Activated CD8-positive, alpha-beta memory T cell treated with anti-CD3 and anti-CD28 coated beads for 24 hours (primary cell): ENCODE measurements at regions not wholly inside any gene's neighbourhood (a gene's known extent, or its start where the extent isn't known, plus 50 kb on each side); places are given as distances from the start of the nearest gene placed in this dataset.
A peak's percentile ranks its signal among the peaks of the same experiment; 100 is the strongest.
"Not testable (repeated sequence)": the region's sequence is repeated elsewhere in the genome, so short reads cannot be mapped to it uniquely, and the experiment has no call there.

Experiments used
- DNase-seq: peaks from one replicate; pipeline ENCODE4 v3.0.0-alpha.2; 2020

DNA sequence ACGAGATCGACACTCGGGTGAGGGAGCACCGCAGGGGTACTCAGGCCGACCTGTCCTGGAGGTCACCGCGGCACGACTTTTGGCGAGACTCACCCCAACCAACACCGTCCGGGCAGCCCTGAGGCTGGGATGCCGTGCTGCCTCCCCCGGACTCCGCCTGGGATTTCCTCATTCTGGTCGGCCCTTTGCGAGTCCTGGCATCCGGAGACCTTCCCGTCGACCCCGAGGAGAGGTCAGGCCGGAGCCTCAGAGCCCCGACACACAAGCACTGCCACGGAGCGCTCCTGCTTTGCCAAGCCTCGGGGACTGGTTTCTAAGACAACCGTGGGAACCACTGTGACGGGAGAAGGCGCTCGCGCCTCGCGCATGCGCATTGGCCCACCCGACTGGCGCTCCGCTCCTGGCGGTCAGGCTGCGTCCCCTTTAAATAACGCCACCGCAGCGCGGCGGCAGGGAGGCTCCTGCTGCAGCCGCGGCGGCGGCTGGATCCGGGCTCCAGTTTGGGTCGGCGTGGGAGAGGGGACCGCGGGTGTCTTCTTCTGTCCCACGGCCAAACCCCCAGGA, 166.4 kb upstream of the ZNF337 start:
- DNase-seq: peak; percentile 92

DNA sequence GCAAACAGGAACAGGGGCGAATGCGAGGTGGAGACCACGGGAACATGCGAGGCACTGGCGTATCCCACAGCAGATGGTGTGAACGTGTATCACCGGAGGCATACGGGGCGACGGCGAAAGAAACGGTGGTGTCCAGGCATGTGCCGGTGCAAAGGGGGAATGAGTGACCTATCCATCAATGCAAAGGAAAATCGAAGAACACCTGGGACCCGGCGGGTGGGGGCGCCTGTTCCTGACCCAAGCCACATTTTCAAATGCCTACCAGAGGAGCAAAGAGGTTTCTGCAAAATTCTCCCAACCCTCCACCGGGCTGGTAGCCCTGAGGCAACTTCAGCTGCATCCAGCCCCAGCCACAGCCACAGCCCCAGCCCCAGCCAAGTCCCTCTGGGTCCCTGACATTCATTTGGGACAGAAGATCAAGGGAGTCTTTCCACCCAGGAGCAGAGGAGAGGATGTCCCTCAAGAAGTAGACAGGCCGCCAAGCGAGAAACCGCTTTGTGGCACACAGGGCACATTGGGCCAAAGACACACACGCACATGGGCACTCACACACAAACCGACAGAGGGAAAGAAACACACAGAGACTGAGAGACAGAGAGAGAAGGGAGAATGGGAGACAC, 164.0 kb upstream of the ZNF337 start:
- DNase-seq: peak; percentile 57

DNA sequence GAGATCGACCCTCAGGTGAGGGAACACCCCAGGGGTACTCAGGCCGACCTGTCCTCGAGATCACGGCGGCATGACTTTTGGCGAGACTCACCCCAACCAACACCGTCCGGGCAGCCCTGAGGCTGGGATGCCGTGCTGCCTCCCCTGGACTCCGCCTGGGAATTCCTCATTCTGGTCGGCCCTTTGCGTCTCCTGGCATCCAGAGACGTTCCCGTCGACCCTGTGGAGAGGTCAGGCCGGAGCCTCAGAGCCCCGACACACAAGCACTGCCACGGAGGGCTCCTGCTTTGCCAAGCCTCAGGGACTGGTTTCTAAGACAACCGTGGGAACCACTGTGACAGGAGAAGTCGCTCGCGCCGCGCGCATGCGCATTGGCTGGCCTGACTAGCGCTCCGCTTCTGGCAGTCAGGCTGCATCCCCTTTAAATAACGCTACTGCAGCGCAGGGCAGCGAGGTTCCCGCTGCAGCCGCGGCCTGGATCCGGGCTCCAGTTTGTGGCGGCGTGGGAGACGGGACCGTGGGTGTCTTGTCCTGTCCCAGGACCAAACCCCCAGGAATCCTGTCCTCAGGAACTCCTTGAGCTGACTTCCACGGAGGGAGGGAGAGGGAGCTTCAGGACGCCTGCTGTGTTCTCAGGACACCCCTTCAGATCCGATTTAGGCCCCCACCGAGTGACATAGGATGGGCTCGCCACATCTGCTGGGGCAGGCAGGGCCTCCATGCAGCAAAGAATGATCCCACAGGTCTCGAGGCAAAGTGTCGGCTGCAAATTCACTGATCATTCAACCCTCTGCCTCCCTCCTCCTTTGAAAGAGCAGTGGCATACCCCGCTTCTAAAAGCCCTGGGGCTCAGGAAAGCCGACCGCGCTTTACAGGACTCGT, 163.2 kb upstream of the ZNF337 start:
- DNase-seq: peak; percentile 84

DNA sequence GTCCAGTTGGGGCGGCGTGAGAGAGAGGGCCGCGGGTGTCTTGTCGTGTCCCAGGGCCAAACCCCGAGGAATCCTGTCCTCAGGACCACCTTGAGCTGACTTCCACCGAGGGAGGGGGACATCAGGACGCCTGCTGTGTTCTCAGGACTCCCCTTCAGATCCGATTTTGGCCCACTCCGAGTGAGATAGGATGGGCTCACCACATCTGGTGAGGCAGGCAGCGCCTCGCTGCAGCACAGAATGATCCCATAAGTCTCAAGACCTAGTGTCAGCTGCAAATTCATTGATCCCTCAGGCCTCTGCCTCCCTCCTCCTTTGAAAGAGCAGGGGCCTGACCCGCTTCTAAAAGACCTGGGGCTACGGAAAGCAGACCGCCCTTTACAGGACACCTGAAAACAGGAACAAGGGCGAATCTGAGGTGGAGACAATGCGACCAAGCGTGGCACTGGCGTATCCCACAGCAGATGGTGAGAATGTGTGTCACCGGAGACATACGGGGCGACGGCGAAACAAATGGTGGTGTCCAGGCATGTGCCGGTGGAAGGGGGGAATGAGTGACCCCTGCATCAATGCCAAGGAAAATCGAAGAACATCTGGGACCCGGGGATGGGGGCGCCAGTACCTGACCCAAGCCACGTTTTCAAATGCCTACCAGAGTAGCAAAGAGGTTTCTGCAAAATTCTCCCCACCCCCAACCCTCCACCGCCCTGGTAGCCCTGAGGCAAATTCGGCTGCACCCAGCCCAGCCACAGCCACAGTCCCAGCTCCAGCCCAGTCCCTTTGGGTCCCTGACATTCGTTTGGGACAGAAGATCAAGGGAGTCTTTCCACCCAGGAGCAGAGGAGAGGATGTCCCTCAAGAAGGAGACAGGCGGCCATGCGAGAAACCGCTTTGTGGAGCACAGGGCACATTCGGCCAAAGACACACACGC, 162.1 kb upstream of the ZNF337 start:
- peak; percentile 52 for DNase-seq

DNA sequence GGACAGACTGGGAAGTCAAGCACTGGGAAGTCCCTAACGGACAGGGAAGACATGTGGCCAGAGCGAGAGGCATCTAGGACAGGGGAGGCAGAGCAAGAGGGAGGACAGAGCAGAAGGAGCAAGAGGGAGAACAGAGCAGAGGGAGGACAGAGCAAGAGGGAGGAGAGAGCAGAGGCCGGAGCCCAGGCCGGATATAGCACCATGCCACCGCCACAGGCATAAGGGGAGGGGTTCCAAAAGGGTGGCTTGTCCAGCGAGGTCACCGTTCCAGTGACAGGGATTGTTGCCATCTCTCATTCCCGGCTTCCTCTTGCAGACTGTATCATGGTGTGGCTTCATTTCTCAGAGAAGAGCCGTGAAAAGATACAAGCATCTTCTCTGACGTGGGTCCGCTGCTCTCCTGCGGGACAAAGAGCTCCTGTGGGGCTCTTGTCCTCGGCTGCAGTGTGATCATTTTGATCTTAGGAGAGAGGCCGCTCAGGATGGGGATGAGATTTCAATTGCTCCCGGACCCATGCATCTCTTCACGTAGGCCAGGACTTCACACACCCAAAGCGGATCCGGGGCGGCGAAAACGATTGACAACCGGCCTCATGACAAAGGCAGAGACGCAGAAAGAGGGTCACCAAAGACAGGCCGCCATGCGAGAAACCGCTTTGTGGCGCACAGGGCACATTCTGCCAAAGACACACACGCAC, 160.6 kb upstream of the ZNF337 start:
- peak; percentile 49 for DNase-seq

DNA sequence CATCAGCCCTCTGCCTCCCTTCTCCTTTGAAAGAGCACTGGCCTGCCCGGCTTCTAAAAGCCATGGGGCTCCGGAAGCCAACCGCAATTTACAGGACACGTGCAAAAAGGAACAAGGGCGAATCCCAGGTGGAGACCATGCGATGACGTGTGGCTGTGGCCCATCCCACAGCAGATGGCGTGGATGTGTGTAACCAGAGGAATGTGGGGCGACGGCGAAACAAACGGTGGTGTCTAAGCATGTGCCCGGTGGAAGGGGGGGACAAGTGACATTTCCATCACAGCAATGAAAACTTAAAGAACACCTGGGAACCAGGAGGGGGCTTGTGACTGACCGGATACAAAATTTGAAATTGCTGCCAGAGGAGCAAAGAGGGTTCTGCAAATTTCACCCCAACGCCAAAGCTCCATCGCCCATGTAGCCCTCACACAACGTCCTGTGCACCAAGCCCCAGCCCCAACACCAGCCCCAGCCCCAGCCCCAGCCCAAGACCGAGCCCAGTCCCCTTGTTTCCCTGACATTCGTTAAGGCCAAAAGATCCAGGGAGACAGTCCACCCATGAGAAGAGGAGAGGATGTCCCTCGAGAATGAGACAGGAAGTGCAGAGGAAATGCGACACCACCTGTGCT, 159.7 kb upstream of the ZNF337 start:
- DNase-seq: peak; percentile 38

DNA sequence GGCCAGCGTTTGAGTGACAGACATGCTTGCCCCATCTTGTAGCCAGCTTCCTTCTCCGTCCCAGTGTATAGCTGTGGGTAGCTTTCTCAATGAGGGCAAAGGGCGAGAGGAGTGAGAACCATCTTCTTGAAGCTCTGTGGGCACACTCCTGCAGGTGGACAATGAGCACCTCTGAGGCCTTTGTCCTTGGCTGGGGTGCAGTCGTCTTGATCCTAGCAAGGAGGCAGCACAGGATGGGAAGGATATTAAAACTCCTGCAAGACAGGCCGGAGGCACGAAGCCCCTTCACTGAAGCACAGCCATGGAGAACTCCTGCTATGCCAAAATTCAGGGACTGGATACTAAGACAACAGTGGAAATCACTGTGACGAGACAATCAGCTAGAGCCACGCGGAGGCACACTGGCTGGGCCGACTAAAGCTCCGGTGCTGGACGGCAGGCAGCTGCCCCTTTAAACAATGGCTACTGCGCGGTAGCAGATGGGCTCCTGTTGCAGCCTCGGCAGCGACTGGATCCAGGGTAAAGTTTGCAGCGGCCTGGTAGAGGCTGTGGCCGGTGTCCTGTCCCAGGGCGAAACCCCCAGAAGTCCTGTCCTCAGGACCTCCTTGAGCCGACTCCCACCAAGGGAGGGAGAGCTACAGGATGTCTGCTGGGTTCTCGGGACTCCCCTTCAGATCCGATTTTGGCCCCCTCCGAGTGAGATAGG, 159.0 kb upstream of the ZNF337 start:
- DNase-seq: peak; percentile 47

DNA sequence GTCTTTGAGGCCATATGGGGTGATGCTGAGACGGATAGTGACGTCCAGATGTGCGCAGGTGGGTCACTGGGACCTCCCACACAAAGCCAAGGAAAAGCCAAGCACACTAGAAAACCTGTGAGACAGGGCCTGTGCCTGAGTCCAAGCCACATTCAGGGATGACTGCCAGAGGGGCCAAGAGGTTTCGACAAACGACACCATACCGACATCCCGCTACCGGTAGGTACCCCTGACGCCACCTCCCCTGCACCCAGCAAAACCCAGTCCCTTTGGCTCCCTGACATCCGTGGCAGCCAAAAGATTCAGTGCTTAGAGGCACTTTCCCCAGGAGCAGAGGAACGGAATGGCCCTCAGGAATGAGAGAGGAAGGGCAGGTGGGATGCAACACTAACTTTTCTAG, 158.0 kb upstream of the ZNF337 start:
- peak; percentile 47 for DNase-seq

DNA sequence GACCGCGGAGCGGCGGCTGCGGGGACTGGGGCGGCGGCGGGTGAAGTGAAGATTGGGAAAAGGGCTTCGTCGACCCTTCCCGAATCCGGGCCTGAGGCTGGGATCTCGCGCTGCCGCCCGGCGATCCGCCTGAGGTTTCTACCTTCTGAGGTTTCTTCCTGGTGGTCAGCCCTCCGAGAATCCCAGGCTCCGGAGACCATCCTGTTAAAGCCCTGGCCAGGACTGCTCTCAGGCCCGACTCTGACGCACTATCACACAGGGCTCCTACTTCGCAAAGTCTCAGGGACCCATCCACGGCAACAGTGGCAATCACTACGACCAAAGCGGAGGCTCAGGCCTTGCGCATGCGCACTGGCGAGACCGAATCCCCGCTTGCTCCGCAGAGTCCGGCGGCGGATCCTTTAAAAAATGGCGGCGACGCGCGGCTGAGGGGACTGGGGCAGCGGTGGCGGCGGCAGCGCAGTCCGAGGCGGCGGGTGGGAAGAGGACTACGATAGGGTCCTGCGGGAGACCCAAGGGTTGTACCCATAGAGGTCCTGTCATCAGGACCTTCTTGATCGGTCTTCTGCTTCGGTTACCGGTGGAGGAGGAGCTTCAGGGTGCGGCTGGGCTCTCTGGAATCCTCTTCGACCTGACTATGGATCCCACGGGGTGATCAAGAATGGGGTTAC, 157.2 kb upstream of the ZNF337 start:
- DNase-seq: peak; percentile 89

DNA sequence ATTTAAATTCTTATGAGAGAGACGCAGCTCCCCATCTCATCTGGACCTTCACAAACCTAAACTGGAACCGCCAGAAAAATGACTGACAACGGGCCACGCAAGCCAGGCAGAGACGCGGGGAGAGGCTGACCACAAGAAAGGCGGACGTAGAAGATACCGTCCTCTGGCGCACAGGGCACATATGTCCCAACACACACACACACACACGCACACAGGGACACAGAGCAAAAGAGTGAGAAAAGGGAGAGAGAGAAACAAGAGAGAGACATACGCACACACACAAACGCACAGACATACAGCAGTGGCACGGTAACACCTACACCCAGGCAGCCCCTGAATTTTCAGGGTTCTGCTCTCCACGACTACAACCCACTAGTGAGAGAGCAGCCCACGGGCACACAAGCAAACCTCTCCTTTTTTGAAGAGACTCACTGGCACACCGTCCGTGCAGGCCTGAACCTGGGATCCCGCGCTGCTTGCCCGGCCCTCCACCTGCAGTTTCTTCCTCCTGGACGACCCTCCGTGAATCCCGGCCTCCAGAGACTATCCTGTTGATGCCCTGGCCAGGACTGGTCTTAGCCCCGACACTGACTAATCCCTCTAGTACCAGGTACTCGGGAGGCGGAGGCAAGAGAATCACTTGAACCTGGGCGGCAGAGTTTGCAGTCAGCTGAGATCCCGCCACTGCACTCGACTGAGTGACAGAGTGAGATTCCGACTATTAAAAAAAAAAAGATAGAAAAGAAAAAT, 156.5 kb upstream of the ZNF337 start:
- DNase-seq: not testable (repeated sequence)

DNA sequence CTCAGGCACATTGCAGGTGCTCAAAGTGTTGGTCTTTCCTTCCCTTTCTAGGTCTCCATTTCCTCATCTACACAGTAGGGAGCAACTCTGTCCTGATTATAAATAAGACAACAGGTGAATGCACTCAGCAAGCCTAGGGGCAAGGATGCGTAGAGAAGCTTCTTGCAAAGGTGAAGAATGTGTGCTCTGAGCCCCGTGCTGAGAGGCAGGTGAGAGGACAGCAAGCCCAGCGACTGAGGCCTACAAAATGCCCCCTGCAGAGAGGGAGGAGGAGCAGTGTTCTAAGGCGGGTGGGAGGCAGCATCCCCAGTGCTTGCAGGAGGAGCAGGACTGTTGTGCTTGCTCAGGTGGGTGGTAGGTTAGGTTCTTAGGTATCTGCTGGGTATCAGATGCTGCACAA, 153.5 kb upstream of the ZNF337 start:
- DNase-seq: peak; percentile 13

DNA sequence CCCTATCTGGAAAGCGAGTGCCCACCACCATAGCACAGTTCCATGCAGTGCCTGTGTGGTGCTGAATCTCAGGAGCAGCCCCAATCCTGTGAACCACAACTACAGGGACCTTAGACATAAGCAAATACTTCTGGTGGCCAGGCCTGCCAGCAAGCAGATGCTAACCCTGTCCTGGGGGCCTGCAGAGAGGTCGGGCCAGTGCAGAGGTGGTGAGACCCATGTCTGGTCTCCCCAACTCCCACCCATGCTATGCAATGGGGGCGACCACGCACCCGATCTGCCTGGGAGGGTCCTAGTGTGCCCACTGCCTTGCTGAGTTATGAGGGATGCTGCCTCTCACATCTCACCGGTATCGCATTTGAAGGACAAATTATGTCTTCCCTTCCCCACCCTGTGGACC, 151.6 kb upstream of the ZNF337 start:
- no peak for DNase-seq

DNA sequence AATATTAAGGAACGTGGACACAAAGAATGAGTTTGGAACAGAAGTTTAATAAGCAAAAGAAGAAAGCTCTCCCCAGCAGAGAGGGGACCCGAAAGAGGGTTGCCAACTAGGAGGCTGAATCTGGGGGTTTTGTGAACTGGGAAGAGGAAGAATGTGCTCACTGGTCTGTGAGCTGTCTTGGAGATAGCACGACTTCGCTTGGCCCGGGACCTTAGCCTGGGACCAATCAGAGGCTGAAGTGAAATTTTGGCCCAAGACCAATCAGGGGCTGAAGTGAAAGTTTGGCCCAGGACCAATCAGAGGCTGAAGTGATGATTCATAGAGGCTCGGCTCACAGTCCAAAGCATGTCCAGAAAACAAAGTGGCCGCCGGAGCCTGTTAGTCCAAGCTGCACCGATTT, 148.0 kb upstream of the ZNF337 start:
- not testable (repeated sequence) for DNase-seq

DNA sequence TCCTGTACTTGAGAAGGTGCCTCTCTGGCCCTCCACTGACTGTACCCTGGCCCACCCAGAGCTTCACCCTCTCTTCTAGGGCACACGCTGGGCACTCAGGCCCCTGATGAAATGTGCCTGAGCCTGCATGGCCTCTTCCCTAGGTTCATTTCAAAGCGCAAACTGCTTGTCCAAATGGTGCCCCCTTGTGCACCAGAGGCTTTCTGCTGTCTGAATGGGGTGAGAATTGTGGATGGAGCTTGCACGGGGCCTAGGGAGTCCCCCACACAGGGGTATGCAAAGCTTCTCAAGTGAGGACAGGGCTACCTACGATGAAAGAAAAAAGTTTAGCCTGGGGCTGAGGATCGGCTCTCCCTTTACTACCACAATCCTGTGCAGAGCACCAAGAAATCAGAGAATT, 116.9 kb upstream of the ZNF337 start:
- DNase-seq: not testable (repeated sequence)

DNA sequence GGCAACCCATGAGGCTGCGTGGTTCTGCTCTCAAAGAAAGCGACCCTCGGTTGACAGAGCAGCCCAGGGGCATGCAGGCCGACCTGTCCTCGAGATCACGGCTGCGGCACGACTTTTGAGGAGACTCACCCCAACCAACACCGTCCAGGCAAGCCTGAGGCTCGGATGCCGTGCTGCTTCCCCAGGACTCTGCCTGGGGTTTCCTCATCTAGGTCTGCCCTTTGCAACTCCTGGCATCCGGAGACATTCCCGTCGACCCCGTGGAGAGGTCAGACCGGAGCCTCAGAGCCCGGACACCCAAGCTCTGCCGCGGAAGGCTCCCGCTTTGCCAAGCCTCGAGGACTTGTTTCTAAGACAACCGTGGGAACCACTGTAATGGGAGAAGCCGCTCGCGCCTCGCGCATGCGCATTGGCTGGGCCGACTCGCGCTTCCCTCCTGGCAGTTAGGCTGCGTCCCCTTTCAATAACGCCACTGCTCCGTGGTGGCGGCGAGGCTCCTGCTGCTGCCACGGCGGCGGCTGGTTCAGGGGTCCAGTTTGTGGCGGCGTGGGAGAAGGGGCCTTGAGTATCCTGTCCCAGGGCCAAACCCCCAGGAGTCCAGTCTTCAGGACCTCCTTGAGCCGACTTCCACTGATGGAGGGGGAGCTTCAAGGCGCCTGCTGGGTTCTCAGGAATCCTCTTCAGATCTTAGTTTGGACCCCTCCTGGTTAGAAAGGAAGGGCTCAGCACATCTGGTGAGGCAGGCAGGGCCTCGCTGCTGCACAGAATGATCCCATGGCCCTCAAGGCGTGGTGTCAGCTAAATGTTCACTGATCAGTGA, 101.7 kb upstream of the ZNF337 start:
- not testable (repeated sequence) for DNase-seq

DNA sequence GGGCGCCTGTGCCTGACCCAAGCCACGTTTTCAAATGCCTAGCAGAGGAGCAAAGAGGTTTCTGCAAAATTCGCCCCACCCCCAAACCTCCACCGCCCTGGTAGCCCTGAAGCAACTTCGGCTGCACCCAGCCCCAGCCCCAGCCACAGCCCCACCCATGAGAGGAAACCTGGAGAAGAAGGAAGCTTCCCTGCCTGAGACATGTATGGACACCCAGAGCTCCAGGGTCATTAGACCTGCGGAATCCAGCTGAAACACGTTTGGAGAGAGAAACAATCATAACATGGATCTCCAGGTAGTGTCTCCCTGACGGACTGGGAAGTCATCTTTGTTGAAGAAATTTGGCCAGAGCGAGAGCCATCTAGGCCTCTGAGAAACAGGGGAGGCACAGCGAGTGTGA, 100.4 kb upstream of the ZNF337 start:
- not testable (repeated sequence) for DNase-seq

DNA sequence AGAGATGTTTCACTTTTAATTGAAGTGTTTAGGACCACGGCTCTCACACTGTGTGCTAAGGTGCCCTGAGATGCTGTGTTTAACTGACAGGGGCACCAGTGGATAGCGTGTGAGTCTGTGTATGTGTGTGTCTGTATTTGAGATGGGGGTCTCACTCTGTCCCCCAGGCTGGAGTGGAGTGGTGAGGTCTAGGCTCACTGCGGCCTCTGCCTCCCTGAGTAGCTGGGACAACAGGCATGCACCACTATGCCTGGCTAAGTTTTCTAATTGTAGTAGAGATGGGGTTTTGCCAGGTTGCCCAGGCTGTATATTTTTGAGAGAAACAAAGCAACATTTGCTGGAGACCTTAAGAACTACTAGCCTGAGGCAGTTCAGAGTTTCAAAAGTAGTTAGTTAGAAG, 80.6 kb upstream of the ZNF337 start:
- DNase-seq: not testable (repeated sequence)

DNA sequence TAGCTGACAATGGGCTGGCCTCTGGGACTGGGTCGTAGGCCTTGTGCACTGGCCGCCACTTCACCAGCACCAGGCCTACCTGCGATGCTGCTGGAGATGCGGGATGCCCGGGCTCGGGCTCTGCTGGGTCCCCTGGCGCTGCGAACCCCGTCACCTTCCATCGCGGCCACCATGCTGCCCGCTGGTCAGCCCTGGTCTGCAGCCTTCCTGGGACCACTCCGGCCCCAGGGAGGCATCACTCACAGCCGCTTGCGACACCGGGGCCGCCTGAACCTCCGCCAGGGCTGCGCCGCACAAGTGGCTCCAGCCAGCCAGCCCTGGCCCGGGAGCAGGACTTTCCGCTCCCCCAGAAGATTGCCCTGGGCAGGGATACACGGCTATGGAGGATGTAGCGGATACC, 78.1 kb upstream of the ZNF337 start:
- not testable (repeated sequence) for DNase-seq

DNA sequence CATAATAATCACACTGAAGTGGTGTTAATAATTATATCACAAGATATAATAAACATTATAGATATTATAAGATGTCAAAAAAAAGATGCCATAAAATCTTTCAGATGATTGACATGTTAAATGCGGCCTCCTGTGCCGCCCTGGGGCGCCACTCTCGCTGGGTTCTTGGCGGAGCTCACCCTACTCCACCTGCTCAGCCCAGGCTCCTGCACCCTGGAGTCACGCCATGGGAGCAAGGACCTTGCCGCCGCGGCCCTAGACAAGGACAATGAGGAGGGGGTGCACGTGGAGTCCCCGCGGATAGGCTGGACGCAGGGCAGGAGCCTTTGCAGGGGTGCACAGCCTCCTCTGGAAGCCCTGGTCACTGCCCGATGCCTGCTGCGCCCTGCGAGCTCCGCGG, 77.5 kb upstream of the ZNF337 start:
- DNase-seq: peak; percentile 45
